ENCODE measurements at regions not wholly inside any gene's neighbourhood (a gene's known extent, or its start where the extent isn't known, plus 50 kb on each side); places are given as distances from the start of the nearest gene placed in this dataset.

DNA sequence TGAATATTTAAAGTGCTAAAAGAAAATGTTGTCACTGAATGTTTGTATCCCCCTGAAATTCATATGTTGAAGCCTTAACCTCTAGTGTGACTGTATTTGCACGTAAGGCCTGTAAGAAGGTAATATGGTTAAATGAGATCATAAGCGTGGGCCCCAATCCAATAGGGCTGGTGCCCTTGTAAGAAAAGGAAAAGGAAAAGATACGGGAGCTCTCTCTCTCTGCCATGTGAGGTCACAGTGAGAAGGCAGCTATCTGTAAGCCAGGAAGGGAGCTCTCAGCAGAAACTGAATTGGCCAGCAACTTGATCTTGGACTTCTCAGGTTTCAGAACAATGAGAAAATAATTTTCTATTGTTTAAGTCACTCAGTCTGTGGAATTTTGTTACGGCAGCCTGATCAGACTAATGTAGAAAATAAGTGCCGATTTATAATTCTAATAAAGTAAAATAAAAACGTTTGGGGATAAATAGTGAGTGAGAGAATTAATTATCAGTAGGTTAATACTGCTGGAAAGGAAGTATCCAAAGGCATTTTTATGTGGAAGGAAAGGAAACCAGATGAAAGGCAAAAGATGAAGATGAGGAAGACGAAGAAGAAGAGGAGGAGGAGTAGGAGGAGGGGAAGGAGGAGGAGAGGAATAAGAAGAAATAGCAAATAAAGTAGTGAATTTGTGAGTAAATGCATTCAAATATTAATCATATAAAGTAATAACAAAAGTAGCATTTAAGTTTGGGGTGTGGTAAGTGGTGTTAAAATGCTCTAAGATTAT is 188.5 kb upstream of the KRR1 start:
- no peaks in the 10 kb centered on the region for H3K27me3 ChIP-seq (ENCODE audit: control insufficient read depth, insufficient read depth, low read length)
- ATAC-seq (ENCODE audit: low read depth in 2 of 2) (no peak), DNase-seq (no peak)
- H3K4me3 ChIP-seq (ENCODE audit: low read depth, low read length): no peak overlapping the region
- H3K27ac ChIP-seq (ENCODE audit: insufficient read depth, low read length, poor library complexity, severe bottlenecking): no peak overlapping the region
- H3K4me1 Mint-ChIP-seq: peaks cover 4 to 20% (median 13%) of the 10 kb centered on the region in 4 donors
- H3K9me3 ChIP-seq (ENCODE audit: control insufficient read depth in 2 of 2, low read length in 2 of 2): no peaks in the 10 kb centered on the region
- no peaks in the 10 kb centered on the region for H3K27me3 Mint-ChIP-seq
- H3K27ac Mint-ChIP-seq: no peak overlapping the region
- no peaks in the 10 kb centered on the region for H3K36me3 ChIP-seq (ENCODE audit: control insufficient read depth, insufficient read depth, low read length)
- no peaks in the 10 kb centered on the region for H3K36me3 Mint-ChIP-seq
- no peaks in the 10 kb centered on the region for H3K4me1 ChIP-seq (ENCODE audit: control insufficient read depth, insufficient read depth, low read length, poor library complexity, severe bottlenecking)
- H3K4me3 Mint-ChIP-seq: no peak overlapping the region
- no peaks in the 10 kb centered on the region for H3K9me3 Mint-ChIP-seq

DNA sequence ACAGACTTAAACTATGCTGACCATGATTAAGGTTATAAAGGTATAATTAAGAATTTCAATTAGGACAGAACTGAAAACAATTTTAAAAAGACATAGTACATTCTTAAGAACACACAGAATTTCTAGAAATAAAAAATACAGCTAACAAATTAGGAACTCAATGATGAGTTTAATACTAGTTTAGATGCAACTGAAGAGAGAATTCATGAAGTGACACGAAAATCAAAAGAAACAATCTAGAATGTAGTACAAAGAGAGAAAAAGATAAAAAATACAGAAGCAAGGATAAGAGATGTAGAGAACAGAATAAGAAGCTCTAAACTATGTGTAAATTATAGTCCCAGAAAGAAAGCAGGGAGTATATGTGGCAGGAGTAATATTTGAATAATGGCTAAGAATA is 187.8 kb upstream of the KRR1 start:
- H3K4me3 ChIP-seq (ENCODE audit: low read depth, low read length): no peak overlapping the region
- Mint-ChIP-seq H3K27me3 (no peaks in the 10 kb centered on the region), H3K36me3 (no peaks in the 10 kb centered on the region), H3K4me3 (no peak overlapping the region), H3K4me1 (peaks cover 4 to 20% (median 13%) of the 10 kb centered on the region in 4 donors), H3K27ac (no peak overlapping the region), H3K9me3 (no peaks in the 10 kb centered on the region)
- no peaks in the 10 kb centered on the region for H3K9me3 ChIP-seq (ENCODE audit: control insufficient read depth in 2 of 2, low read length in 2 of 2)
- no peak for DNase-seq
- no peaks in the 10 kb centered on the region for H3K27me3 ChIP-seq (ENCODE audit: control insufficient read depth, insufficient read depth, low read length)
- no peaks in the 10 kb centered on the region for H3K36me3 ChIP-seq (ENCODE audit: control insufficient read depth, insufficient read depth, low read length)
- H3K4me1 ChIP-seq (ENCODE audit: control insufficient read depth, insufficient read depth, low read length, poor library complexity, severe bottlenecking): no peaks in the 10 kb centered on the region
- H3K27ac ChIP-seq (ENCODE audit: insufficient read depth, low read length, poor library complexity, severe bottlenecking): no peak overlapping the region
- no peak for ATAC-seq (ENCODE audit: low read depth in 2 of 2)

DNA sequence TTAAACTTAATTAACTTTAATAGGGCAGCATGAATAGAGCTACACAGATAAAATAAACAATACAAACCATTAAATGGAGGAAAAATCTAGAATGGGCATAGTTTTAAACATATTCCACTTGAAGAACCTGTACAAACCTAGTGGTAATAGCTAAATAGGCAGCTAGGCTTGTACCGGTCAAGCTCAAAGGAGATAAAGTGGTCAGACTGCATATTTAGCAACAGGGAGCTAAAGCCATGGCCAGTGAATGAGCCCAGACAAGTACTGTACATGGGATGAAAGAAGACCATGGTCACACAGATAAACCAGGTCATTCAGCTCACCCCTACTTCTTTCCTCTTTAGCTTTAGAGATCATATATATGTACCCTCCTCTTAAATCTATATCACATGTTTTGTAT is 186.6 kb upstream of the KRR1 start:
- Mint-ChIP-seq H3K27me3 (no peaks in the 10 kb centered on the region), H3K4me1 (peaks cover 4 to 13% (median 11%) of the 10 kb centered on the region in 4 donors), H3K4me3 (no peak overlapping the region), H3K9me3 (no peaks in the 10 kb centered on the region), H3K36me3 (no peaks in the 10 kb centered on the region), H3K27ac (no peak overlapping the region)
- H3K4me3 ChIP-seq (ENCODE audit: low read depth, low read length): no peak overlapping the region
- ATAC-seq (ENCODE audit: low read depth in 2 of 2) (no peak), DNase-seq (no peak)
- H3K4me1 ChIP-seq (ENCODE audit: control insufficient read depth, insufficient read depth, low read length, poor library complexity, severe bottlenecking): no peaks in the 10 kb centered on the region
- H3K36me3 ChIP-seq (ENCODE audit: control insufficient read depth, insufficient read depth, low read length): no peaks in the 10 kb centered on the region
- H3K9me3 ChIP-seq (ENCODE audit: control insufficient read depth in 2 of 2, low read length in 2 of 2): no peaks in the 10 kb centered on the region
- no peaks in the 10 kb centered on the region for H3K27me3 ChIP-seq (ENCODE audit: control insufficient read depth, insufficient read depth, low read length)
- no peak overlapping the region for H3K27ac ChIP-seq (ENCODE audit: insufficient read depth, low read length, poor library complexity, severe bottlenecking)

DNA sequence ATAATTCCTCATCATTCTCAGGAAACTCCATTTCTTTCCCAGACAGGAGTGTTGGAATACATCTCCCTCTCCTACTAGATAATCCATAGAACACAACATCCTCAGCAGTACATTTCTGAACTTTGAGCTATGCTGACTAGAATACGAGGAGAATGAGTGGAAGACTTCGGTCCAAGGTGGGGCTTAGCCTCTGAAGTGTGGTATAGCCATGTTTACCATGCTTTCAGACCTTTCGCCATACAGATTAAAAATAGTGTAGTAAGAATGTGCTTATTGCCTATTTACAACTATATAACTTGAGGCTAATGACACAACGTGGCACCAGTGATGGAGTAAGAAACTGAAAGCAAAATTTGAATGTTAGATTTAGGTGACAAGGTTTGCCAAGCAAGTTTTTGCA is 184.5 kb upstream of the KRR1 start:
- H3K36me3 ChIP-seq (ENCODE audit: control insufficient read depth, insufficient read depth, low read length): no peaks in the 10 kb centered on the region
- H3K4me1 ChIP-seq (ENCODE audit: control insufficient read depth, insufficient read depth, low read length, poor library complexity, severe bottlenecking): no peaks in the 10 kb centered on the region
- Mint-ChIP-seq H3K27ac (peak overlapping the region in 1 of 3 donors; percentile 29), H3K27me3 (no peaks in the 10 kb centered on the region), H3K4me1 (peaks cover 0 to 4% (median 0%) of the 10 kb centered on the region in 4 donors), H3K4me3 (no peak overlapping the region), H3K9me3 (peaks cover 0 to 2% (median 0%) of the 10 kb centered on the region in 7 donors), H3K36me3 (no peaks in the 10 kb centered on the region)
- no peak for DNase-seq
- no peak overlapping the region for H3K4me3 ChIP-seq (ENCODE audit: low read depth, low read length)
- no peaks in the 10 kb centered on the region for H3K9me3 ChIP-seq (ENCODE audit: control insufficient read depth in 2 of 2, low read length in 2 of 2)
- no peak overlapping the region for H3K27ac ChIP-seq (ENCODE audit: insufficient read depth, low read length, poor library complexity, severe bottlenecking)
- ATAC-seq (ENCODE audit: low read depth in 2 of 2): no peak
- H3K27me3 ChIP-seq (ENCODE audit: control insufficient read depth, insufficient read depth, low read length): peaks cover 4% of the 10 kb centered on the region

DNA sequence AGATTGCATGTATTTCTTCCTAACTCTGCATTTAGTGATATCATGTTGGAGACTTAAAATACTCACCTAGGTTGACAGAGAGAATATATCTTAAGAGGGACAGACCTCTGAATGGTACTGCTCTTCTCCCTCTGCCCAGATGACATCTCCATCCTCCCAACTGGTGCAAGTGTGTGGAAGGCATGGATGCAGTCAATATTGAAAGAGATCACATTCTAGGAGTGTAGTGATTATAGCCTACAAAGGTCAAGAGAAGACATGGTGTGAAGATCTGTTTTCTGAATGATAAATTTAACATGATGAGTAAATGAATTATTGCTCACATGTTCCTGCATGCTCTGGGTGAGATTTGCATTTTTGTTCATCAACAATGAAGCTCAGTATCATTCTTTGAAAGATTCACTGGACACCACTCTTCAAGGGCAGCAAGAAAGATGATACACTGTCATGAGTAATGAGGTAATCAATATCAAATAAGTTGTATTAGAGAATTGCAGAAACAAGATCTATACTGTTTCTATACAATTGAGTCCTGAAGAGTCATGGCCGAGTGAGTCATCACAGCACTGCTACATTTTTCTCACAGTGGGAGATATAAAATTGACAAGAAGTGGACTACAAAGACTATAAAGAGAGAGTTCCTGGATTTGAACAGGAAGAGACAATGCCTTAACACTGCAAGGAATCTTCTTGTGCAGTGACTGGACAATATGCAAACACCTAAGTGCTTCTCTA is 183.3 kb upstream of the KRR1 start:
- Histone ChIP-seq H3K4me3 (ENCODE audit: low read depth, low read length) (no peak overlapping the region), H3K4me1 (ENCODE audit: control insufficient read depth, insufficient read depth, low read length, poor library complexity, severe bottlenecking) (no peaks in the 10 kb centered on the region), H3K9me3 (ENCODE audit: control insufficient read depth in 2 of 2, low read length in 2 of 2) (no peaks in the 10 kb centered on the region), H3K36me3 (ENCODE audit: control insufficient read depth, insufficient read depth, low read length) (no peaks in the 10 kb centered on the region), H3K27me3 (ENCODE audit: control insufficient read depth, insufficient read depth, low read length) (peaks cover 4% of the 10 kb centered on the region), H3K27ac (ENCODE audit: insufficient read depth, low read length, poor library complexity, severe bottlenecking) (no peak overlapping the region)
- H3K9me3 Mint-ChIP-seq: peaks cover 0 to 2% (median 0%) of the 10 kb centered on the region in 7 donors
- DNase-seq (no peak), ATAC-seq (ENCODE audit: low read depth in 2 of 2) (no peak)
- no peaks in the 10 kb centered on the region for H3K36me3 Mint-ChIP-seq
- H3K4me1 Mint-ChIP-seq: peaks cover 0 to 4% (median 0%) of the 10 kb centered on the region in 4 donors
- no peak overlapping the region for H3K27ac Mint-ChIP-seq
- no peaks in the 10 kb centered on the region for H3K27me3 Mint-ChIP-seq
- no peak overlapping the region for H3K4me3 Mint-ChIP-seq

DNA sequence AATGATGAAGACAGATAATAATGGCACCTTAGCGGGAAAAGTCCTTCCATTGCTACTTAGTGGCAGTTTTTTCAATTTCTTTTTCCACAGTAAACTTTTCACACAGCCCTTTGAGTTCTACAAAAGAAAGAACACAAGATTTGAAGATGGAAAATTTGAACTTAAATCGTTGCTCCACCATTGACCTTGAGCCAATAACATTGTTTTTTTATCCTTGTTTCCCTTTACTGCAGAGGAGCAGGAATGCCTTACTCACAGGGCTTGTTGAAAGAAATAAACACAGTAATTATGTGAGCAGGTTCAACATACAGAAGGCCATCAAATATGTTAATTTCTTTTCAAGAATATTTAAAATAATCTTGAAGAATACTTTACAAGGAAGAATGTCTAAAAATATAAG is 181.5 kb upstream of the KRR1 start:
- ATAC-seq (ENCODE audit: low read depth in 2 of 2) (no peak), DNase-seq (no peak)
- no peaks in the 10 kb centered on the region for H3K27me3 Mint-ChIP-seq
- no peak overlapping the region for H3K4me3 Mint-ChIP-seq
- no peaks in the 10 kb centered on the region for H3K9me3 ChIP-seq (ENCODE audit: control insufficient read depth in 2 of 2, low read length in 2 of 2)
- H3K27ac Mint-ChIP-seq: no peak overlapping the region
- no peak overlapping the region for H3K4me3 ChIP-seq (ENCODE audit: low read depth, low read length)
- H3K36me3 ChIP-seq (ENCODE audit: control insufficient read depth, insufficient read depth, low read length): no peaks in the 10 kb centered on the region
- H3K4me1 ChIP-seq (ENCODE audit: control insufficient read depth, insufficient read depth, low read length, poor library complexity, severe bottlenecking): no peaks in the 10 kb centered on the region
- H3K27ac ChIP-seq (ENCODE audit: insufficient read depth, low read length, poor library complexity, severe bottlenecking): no peak overlapping the region
- peaks cover 0 to 2% (median 0%) of the 10 kb centered on the region in 7 donors for H3K9me3 Mint-ChIP-seq
- H3K4me1 Mint-ChIP-seq: no peaks in the 10 kb centered on the region
- H3K36me3 Mint-ChIP-seq: no peaks in the 10 kb centered on the region
- H3K27me3 ChIP-seq (ENCODE audit: control insufficient read depth, insufficient read depth, low read length): peaks cover 4% of the 10 kb centered on the region

DNA sequence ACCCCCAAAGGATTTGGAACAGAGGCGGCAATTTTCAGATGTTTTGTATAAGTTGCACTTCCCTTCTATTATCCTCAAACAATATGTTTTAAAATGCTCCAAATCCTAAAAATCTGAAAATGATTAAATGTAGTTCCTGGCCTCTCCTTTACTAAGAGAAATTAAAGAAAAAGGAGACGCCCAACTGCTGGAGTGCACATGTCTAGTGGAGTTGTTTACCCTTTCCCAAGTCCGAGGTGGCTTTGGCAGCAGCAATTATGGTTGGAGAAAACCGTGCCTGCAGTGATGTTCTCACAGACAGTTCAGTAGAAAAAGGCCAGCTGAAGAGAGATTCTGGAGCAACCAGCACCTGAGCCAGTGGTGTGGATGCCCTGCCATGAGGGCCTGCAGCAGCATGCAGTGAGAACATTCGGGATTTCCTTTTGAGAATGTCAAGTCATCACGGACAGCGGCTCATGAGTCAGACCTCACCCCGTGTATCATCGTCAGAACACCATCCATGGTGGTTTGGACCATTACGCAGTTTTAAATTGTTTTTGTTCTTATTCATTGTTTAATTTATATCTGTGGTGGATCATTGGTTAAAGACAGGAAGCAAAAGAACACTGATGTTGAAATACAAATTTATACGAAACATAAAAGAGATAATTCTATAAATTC is 179.0 kb upstream of the KRR1 start:
- Histone ChIP-seq H3K9me3 (ENCODE audit: control insufficient read depth in 2 of 2, low read length in 2 of 2) (no peaks in the 10 kb centered on the region), H3K4me1 (ENCODE audit: control insufficient read depth, insufficient read depth, low read length, poor library complexity, severe bottlenecking) (no peaks in the 10 kb centered on the region), H3K27me3 (ENCODE audit: control insufficient read depth, insufficient read depth, low read length) (peaks cover 4% of the 10 kb centered on the region), H3K36me3 (ENCODE audit: control insufficient read depth, insufficient read depth, low read length) (no peaks in the 10 kb centered on the region), H3K4me3 (ENCODE audit: low read depth, low read length) (no peak overlapping the region), H3K27ac (ENCODE audit: insufficient read depth, low read length, poor library complexity, severe bottlenecking) (no peak overlapping the region)
- H3K4me3 Mint-ChIP-seq: no peak overlapping the region
- H3K36me3 Mint-ChIP-seq: no peaks in the 10 kb centered on the region
- no peaks in the 10 kb centered on the region for H3K4me1 Mint-ChIP-seq
- peaks cover 6% of the 10 kb centered on the region for H3K27me3 Mint-ChIP-seq
- DNase-seq: no peak
- H3K9me3 Mint-ChIP-seq: peaks cover 0 to 3% (median 0%) of the 10 kb centered on the region in 7 donors
- H3K27ac Mint-ChIP-seq: no peak overlapping the region
- no peak for ATAC-seq (ENCODE audit: low read depth in 2 of 2)

Data from CD4-positive, CD25-positive, alpha-beta regulatory T cell (primary cell).